ENCODE measurements at regions not wholly inside any gene's neighbourhood (a gene's known extent, or its start where the extent isn't known, plus 50 kb on each side); places are given as distances from the start of the nearest gene placed in this dataset.

DNA sequence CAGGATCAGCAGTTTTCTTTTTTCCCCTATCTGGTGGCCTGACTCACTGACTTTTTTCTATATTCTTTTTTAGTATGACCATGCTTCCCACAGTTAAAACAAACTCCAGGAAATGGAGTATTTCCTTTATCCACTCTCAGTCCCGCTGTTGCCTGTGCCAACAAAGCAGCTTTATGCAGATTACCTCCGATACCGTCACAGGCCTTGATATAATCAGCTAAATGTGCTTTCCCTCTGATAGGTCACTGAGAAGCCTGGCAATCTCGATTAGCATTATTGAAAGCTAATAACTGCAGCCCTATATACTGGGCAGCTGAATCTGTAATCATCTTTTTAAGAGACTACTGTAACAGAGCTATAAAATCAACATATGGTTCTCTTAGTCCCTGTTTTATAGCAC, 243.6 kb downstream of the KIF21A start:
- CTCF ChIA-PET, result interaction anchor here (1.0 kb wide), 1 partner anchor 74 kb away, joined by 6 read pairs; no protein-coding TSS in a partner anchor

DNA sequence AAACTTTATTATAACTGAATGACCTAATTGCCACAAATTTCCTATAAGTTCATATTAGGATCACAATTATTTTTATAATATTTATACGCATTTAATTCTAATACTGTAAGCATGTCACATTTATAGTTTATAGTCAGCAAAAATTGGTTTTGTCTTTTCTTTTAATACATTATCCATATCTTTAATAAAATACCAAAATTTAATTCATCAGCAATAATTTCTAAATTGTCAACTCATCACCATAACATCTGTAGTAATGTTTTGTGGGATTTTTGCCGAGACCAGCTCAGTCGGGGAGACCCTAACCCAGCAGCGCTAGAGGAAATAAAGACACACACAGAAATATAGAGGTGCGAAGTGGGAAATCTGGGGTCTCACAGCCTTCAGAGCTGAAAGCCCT, 254.2 kb downstream of the KIF21A start:
- ChIA-PET POLR2A (no interaction called here), CTCF (no interaction called here)
- H2AFZ ChIP-seq (ENCODE audit: low read depth), result no peak overlapping the region
- TF ChIP-seq NFIC (IDR thresholded peaks at IDR 0.05; ENCODE audit: borderline replicate concordance) (no peak), FOXJ3 (CRISPR knock-in tag; IDR thresholded peaks at IDR 0.05) (no peak), JUND (IDR thresholded peaks at IDR 0.05) (no peak), RXRA (IDR thresholded peaks at IDR 0.05; ENCODE audit: borderline replicate concordance, low read depth) (no peak), ELF1 (IDR thresholded peaks at IDR 0.05) (no peak), TCF12 (IDR thresholded peaks at IDR 0.05) (no peak), RAD21 (IDR thresholded peaks at IDR 0.05; ENCODE audit: low read length) (no peak), SMC3 (IDR thresholded peaks at IDR 0.05; ENCODE audit: low read depth, low read length) (no peak), YY1 (IDR thresholded peaks at IDR 0.05; ENCODE audit: low read depth) (no peak), EZH2phosphoT487 (IDR thresholded peaks at IDR 0.05; ENCODE audit: borderline replicate concordance, low read depth) (no peak), FOXM1 (IDR thresholded peaks at IDR 0.05; ENCODE audit: low read depth) (no peak), RCOR1 (IDR thresholded peaks at IDR 0.05; ENCODE audit: low read length) (no peak), EP300 (IDR thresholded peaks at IDR 0.05; ENCODE audit: borderline replicate concordance in 1 of 2, low read depth in 1 of 2, low read length in 1 of 2) (no peak)
- TF ChIP-seq, protein P1, sequence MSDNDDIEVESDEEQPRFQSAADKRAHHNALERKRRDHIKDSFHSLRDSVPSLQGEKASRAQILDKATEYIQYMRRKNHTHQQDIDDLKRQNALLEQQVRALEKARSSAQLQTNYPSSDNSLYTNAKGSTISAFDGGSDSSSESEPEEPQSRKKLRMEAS (IDR thresholded peaks at IDR 0.05; ENCODE audit: low read depth), result no peak
- TF ChIP-seq, protein P2, sequence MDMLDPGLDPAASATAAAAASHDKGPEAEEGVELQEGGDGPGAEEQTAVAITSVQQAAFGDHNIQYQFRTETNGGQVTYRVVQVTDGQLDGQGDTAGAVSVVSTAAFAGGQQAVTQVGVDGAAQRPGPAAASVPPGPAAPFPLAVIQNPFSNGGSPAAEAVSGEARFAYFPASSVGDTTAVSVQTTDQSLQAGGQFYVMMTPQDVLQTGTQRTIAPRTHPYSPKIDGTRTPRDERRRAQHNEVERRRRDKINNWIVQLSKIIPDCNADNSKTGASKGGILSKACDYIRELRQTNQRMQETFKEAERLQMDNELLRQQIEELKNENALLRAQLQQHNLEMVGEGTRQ (IDR thresholded peaks at IDR 0.05; ENCODE audit: borderline replicate concordance, low read depth, low read length), result no peak
- TF ChIP-seq, protein P3, sequence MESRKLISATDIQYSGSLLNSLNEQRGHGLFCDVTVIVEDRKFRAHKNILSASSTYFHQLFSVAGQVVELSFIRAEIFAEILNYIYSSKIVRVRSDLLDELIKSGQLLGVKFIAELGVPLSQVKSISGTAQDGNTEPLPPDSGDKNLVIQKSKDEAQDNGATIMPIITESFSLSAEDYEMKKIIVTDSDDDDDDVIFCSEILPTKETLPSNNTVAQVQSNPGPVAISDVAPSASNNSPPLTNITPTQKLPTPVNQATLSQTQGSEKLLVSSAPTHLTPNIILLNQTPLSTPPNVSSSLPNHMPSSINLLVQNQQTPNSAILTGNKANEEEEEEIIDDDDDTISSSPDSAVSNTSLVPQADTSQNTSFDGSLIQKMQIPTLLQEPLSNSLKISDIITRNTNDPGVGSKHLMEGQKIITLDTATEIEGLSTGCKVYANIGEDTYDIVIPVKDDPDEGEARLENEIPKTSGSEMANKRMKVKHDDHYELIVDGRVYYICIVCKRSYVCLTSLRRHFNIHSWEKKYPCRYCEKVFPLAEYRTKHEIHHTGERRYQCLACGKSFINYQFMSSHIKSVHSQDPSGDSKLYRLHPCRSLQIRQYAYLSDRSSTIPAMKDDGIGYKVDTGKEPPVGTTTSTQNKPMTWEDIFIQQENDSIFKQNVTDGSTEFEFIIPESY (IDR thresholded peaks at IDR 0.05; ENCODE audit: borderline replicate concordance, low read depth), result no peak
- TF ChIP-seq, protein P4, sequence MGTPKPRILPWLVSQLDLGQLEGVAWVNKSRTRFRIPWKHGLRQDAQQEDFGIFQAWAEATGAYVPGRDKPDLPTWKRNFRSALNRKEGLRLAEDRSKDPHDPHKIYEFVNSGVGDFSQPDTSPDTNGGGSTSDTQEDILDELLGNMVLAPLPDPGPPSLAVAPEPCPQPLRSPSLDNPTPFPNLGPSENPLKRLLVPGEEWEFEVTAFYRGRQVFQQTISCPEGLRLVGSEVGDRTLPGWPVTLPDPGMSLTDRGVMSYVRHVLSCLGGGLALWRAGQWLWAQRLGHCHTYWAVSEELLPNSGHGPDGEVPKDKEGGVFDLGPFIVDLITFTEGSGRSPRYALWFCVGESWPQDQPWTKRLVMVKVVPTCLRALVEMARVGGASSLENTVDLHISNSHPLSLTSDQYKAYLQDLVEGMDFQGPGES (IDR thresholded peaks at IDR 0.05; ENCODE audit: low read depth, low read length), result no peak
- TF ChIP-seq, protein P5, sequence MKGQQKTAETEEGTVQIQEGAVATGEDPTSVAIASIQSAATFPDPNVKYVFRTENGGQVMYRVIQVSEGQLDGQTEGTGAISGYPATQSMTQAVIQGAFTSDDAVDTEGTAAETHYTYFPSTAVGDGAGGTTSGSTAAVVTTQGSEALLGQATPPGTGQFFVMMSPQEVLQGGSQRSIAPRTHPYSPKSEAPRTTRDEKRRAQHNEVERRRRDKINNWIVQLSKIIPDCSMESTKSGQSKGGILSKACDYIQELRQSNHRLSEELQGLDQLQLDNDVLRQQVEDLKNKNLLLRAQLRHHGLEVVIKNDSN (IDR thresholded peaks at IDR 0.05; ENCODE audit: borderline replicate concordance, low read depth), result no peak

More for the DNA sequence above, 243.6 kb downstream of the KIF21A start:
- H3K4me2 ChIP-seq, result no peak overlapping the region
- H3K27ac ChIP-seq (ENCODE audit: low read depth in 2 of 2, low read length in 1 of 2), result peak overlapping the region in 1 of 2 experiments; percentile 77; a peak in 2 of 4 replicates
- no peaks in the 10 kb centered on the region for H3K9me2 ChIP-seq
- no peaks in the 10 kb centered on the region for H3K36me3 ChIP-seq (replicated peaks in 1 of 2; ENCODE audit: control insufficient read depth in 1 of 2, insufficient read depth in 2 of 2, low read length in 1 of 2)
- no peaks in the 10 kb centered on the region for H3K79me2 ChIP-seq (ENCODE audit: insufficient read depth)
- no peaks in the 10 kb centered on the region for H3K9me3 ChIP-seq
- POLR2A ChIA-PET, result no interaction called here
- whole genome bisulfite sequencing (ENCODE audit: low lambda C conversion rate), result 1% methylated on average over 4 of the region's 4 CpGs
- DNase-seq, result peak; percentile 28
- H3K4me3 ChIP-seq (ENCODE audit: low read depth in 2 of 2, low read length in 1 of 2), result no peak overlapping the region
- no peaks in the 10 kb centered on the region for H3K27me3 ChIP-seq (ENCODE audit: insufficient read depth)
- H4K20me1 ChIP-seq (ENCODE audit: insufficient read depth), result no peaks in the 10 kb centered on the region
- H3K9ac ChIP-seq, result no peak overlapping the region
- H3K4me1 ChIP-seq (ENCODE audit: control insufficient read depth in 1 of 2, insufficient read depth in 2 of 2, low read depth in 1 of 2, low read length in 1 of 2), result peaks cover 0 to 3% of the 10 kb centered on the region in 2 experiments; a peak in 1 of 4 replicates
- TF ChIP-seq JUND (IDR thresholded peaks at IDR 0.05) (no peak), TEAD4 (IDR thresholded peaks at IDR 0.05; ENCODE audit: borderline replicate concordance, insufficient read depth) (no peak), GATA2 (CRISPR knock-in tag; IDR thresholded peaks at IDR 0.05) (peak; percentile 70), EP300 (IDR thresholded peaks at IDR 0.05; ENCODE audit: borderline replicate concordance in 1 of 2, low read depth in 1 of 2, low read length in 1 of 2) (peak in 1 of 2 experiments; percentile 44; a peak in 1 of 4 replicates), GABPA (IDR thresholded peaks at IDR 0.05; ENCODE audit: low read depth) (no peak)
- TF ChIP-seq, protein P3 (IDR thresholded peaks at IDR 0.05; ENCODE audit: borderline replicate concordance, low read depth), result no peak
- H2AFZ ChIP-seq (ENCODE audit: low read depth), result no peak overlapping the region
- no peaks in the 10 kb centered on the region for H3F3A ChIP-seq (replicated peaks; ENCODE audit: insufficient read depth)

More for the DNA sequence above, 254.2 kb downstream of the KIF21A start:
- H3K27me3 ChIP-seq (ENCODE audit: insufficient read depth), result no peaks in the 10 kb centered on the region
- no peaks in the 10 kb centered on the region for H3K9me2 ChIP-seq
- no peaks in the 10 kb centered on the region for H4K20me1 ChIP-seq (ENCODE audit: insufficient read depth)
- 76% methylated on average over 5 of the region's 5 CpGs for WGBS (ENCODE audit: low lambda C conversion rate)
- H3F3A ChIP-seq (replicated peaks; ENCODE audit: insufficient read depth), result no peaks in the 10 kb centered on the region
- no peak overlapping the region for H3K4me3 ChIP-seq (ENCODE audit: low read depth in 2 of 2, low read length in 1 of 2)
- H3K27ac ChIP-seq (ENCODE audit: low read depth in 2 of 2, low read length in 1 of 2), result no peak overlapping the region
- H3K9me3 ChIP-seq, result no peaks in the 10 kb centered on the region
- no peak overlapping the region for H3K9ac ChIP-seq
- no peaks in the 10 kb centered on the region for H3K79me2 ChIP-seq (ENCODE audit: insufficient read depth)
- H3K36me3 ChIP-seq (replicated peaks in 1 of 2; ENCODE audit: control insufficient read depth in 1 of 2, insufficient read depth in 2 of 2, low read length in 1 of 2), result no peaks in the 10 kb centered on the region
- DNase-seq, result no peak
- no peak overlapping the region for H3K4me2 ChIP-seq
- peaks cover 0 to 2% of the 10 kb centered on the region in 2 experiments; a peak in 1 of 4 replicates for H3K4me1 ChIP-seq (ENCODE audit: control insufficient read depth in 1 of 2, insufficient read depth in 2 of 2, low read depth in 1 of 2, low read length in 1 of 2)

Measured in SK-N-SH (cell line).